ENCODE measurements at regions not wholly inside any gene's neighbourhood (a gene's known extent, or its start where the extent isn't known, plus 50 kb on each side); places are given as distances from the start of the nearest gene placed in this dataset.

DNA sequence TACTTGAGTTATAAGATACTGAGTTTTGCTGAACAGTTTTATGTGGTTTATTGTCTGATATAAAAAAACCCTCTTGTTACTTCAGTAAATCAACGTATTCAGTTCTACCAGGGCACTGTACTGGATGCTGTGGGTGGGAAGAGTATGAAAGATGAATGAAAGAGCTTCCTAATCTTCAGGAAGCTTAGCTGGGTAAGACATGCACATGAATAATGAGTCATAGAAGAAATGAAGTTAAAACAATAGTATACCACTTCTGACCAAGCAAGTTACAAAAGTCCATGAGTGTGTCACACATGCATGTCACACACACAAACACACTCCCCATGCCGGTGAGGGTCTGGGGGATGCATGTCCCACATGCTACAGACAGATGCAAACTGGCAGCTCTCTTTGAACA is 105.9 kb downstream of the SIPA1L2 start:
- Histone ChIP-seq H4K91ac (ENCODE audit: insufficient read depth, low read depth, low read length) (no peak overlapping the region), H3K27ac (ENCODE audit: insufficient read depth, low read length) (no peak overlapping the region), H2AK5ac (ENCODE audit: low read depth, low read length) (no peak overlapping the region), H3K9me3 (ENCODE audit: control insufficient read depth, insufficient read depth, low read length) (no peaks in the 10 kb centered on the region), H3K56ac (ENCODE audit: extremely low read depth, insufficient read depth, low read length) (no peak overlapping the region), H2AFZ (replicated peaks; ENCODE audit: low read length, poor library complexity) (no peak overlapping the region), H3K23ac (ENCODE audit: low read depth, low read length) (no peak overlapping the region), H4K5ac (ENCODE audit: low read depth, low read length) (no peak overlapping the region), H2BK5ac (ENCODE audit: low read depth, low read length, poor library complexity, severe bottlenecking) (no peak overlapping the region), H3K18ac (ENCODE audit: low read depth, low read length) (no peak overlapping the region), H3K9ac (ENCODE audit: low read depth, low read length) (no peak overlapping the region), H3K4ac (ENCODE audit: low read depth, low read length) (no peak overlapping the region), H3K36me3 (ENCODE audit: control insufficient read depth, insufficient read depth, low read length) (no peaks in the 10 kb centered on the region), H3K27me3 (ENCODE audit: control insufficient read depth, insufficient read depth, low read length) (no peaks in the 10 kb centered on the region), H4K8ac (ENCODE audit: low read depth in 2 of 2, low read length in 2 of 2) (no peak overlapping the region), H2BK120ac (ENCODE audit: low read depth, low read length) (no peak overlapping the region), H3K4me2 (ENCODE audit: low read depth, low read length) (no peak overlapping the region), H4K20me1 (ENCODE audit: insufficient read depth, low read length) (no peaks in the 10 kb centered on the region), H2BK20ac (ENCODE audit: low read depth, low read length) (no peak overlapping the region), H3K79me1 (ENCODE audit: low read depth in 1 of 2, low read length in 2 of 2) (peaks cover 0 to 12% of the 10 kb centered on the region in 2 experiments; a peak in 2 of 4 replicates), H3K9me1 (ENCODE audit: insufficient read depth, low read length) (peaks cover 6% of the 10 kb centered on the region), H2AK9ac (replicated peaks; ENCODE audit: low read depth, low read length, poor library complexity) (no peak overlapping the region), H3K4me1 (ENCODE audit: control insufficient read depth, insufficient read depth, low read length) (peaks cover 4% of the 10 kb centered on the region; the same call in 1 of the 2 replicates), H3K14ac (replicated peaks; ENCODE audit: low read depth, low read length) (no peak overlapping the region), H2BK15ac (ENCODE audit: low read depth, low read length) (no peak overlapping the region), H3K4me3 (ENCODE audit: insufficient read depth, low read depth, low read length) (no peak overlapping the region)
- ATAC-seq (ENCODE audit: low read depth) = peak; percentile 57; the same call in 1 of the 2 replicates
- ChIA-PET CTCF (interaction anchor here (0.6 kb wide), 1 partner anchor 126 kb away, joined by 3 read pairs; no protein-coding TSS in a partner anchor), POLR2A (ENCODE audit: unreplicated experiment) (no interaction called here)
- no peak for TF ChIP-seq RFX5 (IDR thresholded peaks at IDR 0.05; ENCODE audit: low read depth, low read length)
- no peak for TF ChIP-seq USF2 (IDR thresholded peaks at IDR 0.05; ENCODE audit: low read depth, low read length)
- TF ChIP-seq FOS (IDR thresholded peaks at IDR 0.05; ENCODE audit: low read depth, low read length) = peak; percentile 25; the same call in 1 of the 2 replicates
- intact Hi-C loops (cut with micrococcal nuclease) = no loop called here
- in situ Hi-C loops (cut with MboI; ENCODE audit: low sequenced_read_pairs) = no loop called here
- dilution Hi-C loops (cut with HindIII; ENCODE audit: low sequenced_read_pairs, unreplicated experiment) = no loop called here
- peak; percentile 31 for DNase-seq
- BruUV-seq (replicated peaks) = no TSS peak
- no CpG with 5 or more reads among the region's 2 CpGs for WGBS, 2 experiments (ENCODE audit: extremely low coverage in 2 of 2, insufficient read length in 1 of 2)

All from IMR-90 (cell line).